Fibroblast of skin of right biceps (primary cell): ENCODE measurements at regions not wholly inside any gene's neighbourhood (a gene's known extent, or its start where the extent isn't known, plus 50 kb on each side); places are given as distances from the start of the nearest gene placed in this dataset.
"Not testable (repeated sequence)": the region's sequence is repeated elsewhere in the genome, so short reads cannot be mapped to it uniquely, and the experiment has no call there.

Source experiments
- DNase-seq: peaks from one replicate; pipeline ENCODE4 v3.0.0-alpha.2; 2013

- no peak for DNase-seq
Observed at GRCh38 chr3:80010021-80010571, 242.3 kb upstream of the ROBO1 start.

- no peak for DNase-seq
Observed at GRCh38 chr3:80007522-80007921, 239.7 kb upstream of the ROBO1 start.

- no peak for DNase-seq
Observed at GRCh38 chr3:80006315-80006714, 238.5 kb upstream of the ROBO1 start.

GRCh38 chr3:80000022-80000421 lies 232.2 kb upstream of the ROBO1 start:
- no peak for DNase-seq

DNA sequence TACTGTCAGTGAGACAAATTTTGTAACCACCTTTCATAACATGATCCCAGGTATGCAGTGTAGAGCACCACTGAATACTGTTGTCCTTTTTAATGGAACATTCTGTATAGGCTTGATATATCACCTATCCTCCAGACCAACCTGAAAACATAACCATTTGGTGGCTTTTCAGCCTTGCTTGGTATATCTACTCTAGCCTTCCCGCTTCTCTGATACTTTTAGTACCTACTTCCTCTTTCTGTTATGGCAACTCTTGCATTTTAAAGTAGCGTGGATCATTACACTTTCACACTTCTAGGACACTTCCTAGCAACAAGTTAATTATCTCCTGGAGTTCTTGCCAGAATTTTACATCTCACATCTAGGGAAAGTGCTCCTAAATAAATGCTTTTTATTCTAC lies 226.6 kb upstream of the ROBO1 start:
- DNase-seq, result no peak

DNA sequence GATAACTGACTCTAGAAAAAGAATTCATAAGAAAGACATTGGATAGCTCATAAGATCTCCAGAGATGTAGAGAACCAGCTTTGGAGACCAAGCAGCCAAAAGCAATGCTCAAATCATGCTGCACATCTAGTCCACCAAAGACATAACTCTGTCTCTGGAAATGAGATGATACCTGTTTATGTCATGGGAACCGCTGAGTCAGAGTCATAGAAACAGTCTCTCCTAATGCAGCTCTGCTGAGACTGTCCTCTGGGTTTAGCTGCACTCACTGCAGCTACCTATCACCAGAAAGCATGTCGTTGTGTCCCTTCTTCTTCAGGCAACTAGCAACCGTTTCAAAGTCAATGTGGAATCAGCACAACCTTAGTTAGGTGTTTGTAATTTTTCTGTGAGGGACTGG lies 218.5 kb upstream of the ROBO1 start:
- DNase-seq, result no peak

DNA sequence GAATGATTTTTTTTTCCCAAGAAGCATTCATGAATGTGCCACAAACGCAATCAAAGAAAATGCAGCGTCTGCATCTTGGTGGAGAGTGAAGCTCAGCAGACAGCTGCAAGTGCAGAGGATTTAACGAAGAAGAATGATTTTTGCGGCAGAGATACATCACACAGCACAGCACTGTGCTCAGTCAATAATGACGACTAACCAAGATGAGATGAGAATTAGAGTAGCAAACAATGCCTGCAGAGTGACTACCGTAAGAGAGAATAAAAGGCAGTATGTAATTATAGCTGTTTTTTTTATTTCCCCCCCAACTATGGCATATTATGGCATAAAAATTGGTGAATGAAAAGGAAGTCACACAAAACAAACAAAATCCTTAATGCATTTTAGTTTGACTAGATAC lies 218.0 kb upstream of the ROBO1 start:
- DNase-seq, result no peak

GRCh38 chr3:79983118-79983517 lies 215.3 kb upstream of the ROBO1 start:
- DNase-seq, result no peak

DNA sequence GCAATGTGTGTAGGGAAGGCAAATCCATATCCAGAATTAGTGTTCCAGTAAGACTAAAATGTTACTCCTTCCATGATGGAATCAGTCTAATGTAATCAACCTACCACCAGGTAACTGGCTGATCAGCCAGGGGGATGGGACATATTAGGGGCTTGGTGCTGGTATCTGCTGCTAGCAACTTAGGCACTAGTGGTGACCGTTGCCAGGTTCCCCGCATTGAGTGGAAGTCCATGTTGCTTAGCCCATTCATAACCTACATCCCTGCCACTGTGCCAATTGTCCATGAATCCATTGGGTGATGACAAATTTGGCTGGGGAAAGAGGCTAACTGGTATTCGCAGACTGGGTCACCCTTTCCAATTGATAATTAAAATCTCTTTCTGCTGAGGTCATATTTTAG lies 212.2 kb upstream of the ROBO1 start:
- no peak for DNase-seq

DNA sequence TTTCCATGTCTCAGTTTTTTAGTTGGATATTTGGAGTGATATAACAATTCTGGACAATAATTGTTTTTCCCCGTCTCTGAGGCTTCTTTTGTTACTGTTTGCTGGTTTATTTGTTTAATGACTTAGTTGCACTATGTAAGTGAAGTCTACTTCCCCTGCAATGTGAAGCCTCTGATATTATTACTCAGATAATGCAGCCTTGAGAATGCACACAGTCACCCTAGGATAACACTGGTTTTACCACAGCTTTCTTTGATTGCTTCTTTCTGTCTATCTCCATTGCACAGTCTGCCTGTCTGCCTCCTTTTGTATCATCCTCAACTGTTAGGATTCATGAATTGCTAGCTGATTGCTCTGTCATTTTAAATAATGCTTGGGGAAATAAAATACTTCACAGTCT lies 208.7 kb upstream of the ROBO1 start:
- peak; percentile 36 for DNase-seq

DNA sequence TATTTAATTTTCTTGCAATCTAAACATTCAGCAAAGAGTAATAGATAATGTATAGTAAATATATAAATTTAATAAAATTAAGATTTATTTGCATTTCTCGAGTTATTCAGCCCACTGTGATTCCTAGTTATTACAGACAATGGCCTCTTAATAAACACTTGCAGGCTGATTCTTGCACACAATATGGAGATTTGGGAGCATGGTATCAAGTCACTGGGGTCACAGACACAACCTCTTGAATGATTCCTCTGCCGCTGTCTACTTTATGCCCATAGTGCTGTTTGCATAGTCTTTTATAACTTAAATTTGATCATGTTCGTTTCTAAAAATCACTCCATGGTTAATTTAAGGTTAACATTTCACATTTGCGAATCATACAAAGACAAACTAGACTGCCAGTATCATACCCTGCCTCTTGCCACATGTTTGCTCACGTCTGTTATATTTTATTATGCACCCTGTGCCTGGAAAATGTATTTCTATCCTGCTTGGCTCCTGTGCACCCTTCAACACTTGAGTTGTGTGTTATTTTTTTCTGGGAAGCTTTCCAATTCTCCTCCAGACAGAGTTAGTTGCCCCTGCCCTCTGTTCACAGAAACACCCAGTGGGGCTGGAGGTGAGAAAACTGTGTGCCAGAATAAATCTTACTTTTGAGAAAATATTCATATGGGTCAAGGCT lies 206.3 kb upstream of the ROBO1 start:
- DNase-seq, result peak; percentile 40

- no peak for DNase-seq
Observed at GRCh38 chr3:79973482-79973881, 205.7 kb upstream of the ROBO1 start.

DNA sequence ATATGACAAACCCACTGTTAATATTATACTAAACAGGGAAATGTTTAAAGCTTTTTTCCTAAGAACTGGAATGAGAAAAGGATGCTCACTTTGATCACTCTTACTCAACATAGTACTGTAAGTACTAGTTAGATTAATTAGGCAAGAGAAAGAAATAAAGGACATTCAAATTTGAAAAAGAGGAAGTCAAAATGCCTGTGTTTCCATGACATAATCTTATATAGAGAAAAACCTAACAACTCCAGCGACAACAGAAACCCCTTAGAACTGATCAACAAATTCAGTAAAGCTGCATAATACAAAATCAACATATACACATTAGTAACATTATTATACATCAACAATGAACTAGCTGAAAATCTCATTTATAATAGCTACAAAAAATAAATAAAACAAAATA lies 200.6 kb upstream of the ROBO1 start:
- DNase-seq, result no peak

DNA sequence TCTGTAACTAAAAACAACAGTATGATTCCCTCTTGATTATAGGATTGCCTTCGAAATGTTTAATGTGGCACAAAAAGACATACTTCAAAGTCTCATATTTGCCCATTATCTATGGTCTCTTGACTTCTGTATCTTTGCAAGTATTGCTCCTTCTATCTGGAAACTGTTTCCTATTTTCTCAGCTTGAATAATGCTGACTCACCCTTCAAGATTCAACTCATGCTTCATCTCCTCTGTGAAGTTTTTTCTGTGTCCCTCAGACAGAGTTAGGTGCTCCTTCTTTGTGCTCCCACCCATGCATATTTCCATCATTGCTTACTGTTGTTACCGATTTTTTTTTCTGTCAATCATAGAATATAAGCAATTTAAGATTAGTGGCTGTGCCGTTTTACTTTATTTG lies 192.8 kb upstream of the ROBO1 start:
- no peak for DNase-seq

GRCh38 chr3:79957066-79957465 lies 189.3 kb upstream of the ROBO1 start:
- no peak for DNase-seq

DNA sequence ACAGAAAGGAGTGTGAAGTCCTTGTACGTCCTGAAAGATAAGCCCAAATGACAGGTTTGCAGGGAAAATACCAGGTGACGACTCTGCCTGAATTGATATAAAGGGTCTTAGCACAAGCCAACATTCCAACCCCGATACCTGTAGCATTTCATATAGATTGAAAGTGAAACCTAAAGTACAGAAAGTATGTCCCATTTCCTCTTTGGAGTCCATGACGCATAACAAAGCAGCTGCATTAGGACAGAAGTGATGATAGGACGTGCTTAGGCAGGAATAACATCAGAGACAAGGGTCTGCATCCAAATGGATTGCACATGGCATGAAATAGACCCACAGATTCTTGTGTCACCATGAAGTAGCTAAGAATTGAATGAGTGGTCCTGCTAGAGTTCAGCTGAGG lies 187.0 kb upstream of the ROBO1 start:
- DNase-seq, result peak; percentile 18

GRCh38 chr3:79953591-79954101 lies 185.8 kb upstream of the ROBO1 start:
- DNase-seq, result no peak

DNA sequence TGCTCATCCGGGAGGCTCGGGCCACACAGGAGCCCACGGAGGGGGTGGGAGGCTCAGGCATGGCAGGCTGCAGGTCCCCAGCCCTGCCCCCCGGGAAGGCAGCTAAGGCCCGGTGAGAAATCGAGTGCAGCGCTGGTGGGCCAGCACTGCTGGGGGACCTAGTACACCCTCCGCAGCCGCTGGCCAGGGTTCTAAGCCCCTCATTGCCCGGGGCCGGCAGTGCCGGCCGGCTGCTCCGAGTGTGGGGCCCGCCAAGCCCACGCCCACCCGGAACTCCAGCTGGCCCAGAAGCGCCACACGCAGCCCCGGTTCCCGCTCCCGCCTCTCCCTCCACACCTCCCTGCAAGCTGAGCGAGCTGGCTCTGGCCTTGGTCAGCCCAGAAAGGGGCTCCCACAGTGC lies 183.6 kb upstream of the ROBO1 start:
- not testable (repeated sequence) for DNase-seq

DNA sequence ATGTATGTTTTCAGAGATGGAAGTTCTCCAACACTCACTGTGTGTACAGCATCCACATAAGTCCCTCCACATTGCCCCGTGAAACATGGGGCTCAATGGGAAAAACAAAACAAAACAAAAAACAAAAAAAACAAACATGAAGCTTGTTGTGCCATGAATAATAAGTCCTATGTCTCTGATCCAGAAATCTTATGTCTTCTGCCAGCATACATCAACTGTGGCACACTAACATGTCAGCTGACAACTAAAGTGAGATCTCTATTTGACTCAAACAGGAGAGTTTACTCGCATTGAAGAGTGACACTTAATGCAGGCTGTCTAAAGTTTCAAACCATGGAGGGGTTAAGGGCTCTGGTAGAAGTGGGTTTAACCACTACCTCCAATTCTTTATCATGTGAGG lies 180.2 kb upstream of the ROBO1 start:
- no peak for DNase-seq

- DNase-seq, result no peak
Observed at GRCh38 chr3:79947469-79947868, 179.7 kb upstream of the ROBO1 start.

DNA sequence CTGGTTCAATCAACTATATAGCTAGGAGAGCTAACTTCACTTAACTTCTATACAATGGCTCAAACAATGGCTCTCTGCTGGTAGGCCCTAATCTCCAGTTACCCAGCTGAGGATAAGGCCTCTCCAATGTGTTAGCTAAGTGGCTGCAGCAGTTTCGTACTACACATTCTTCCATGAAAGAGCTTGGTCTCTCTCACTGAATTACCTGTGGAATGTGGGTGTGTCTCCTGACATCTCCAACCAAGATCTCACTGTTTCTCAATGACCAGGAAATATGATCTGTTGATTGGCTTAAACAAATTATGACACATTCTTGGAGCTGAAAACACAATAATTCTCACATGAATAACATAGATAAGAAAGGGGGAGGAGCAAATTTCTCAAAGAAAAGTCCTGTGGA lies 169.8 kb upstream of the ROBO1 start:
- DNase-seq, result peak; percentile 4

GRCh38 chr3:79930196-79930595 lies 162.4 kb upstream of the ROBO1 start:
- DNase-seq, result no peak

DNA sequence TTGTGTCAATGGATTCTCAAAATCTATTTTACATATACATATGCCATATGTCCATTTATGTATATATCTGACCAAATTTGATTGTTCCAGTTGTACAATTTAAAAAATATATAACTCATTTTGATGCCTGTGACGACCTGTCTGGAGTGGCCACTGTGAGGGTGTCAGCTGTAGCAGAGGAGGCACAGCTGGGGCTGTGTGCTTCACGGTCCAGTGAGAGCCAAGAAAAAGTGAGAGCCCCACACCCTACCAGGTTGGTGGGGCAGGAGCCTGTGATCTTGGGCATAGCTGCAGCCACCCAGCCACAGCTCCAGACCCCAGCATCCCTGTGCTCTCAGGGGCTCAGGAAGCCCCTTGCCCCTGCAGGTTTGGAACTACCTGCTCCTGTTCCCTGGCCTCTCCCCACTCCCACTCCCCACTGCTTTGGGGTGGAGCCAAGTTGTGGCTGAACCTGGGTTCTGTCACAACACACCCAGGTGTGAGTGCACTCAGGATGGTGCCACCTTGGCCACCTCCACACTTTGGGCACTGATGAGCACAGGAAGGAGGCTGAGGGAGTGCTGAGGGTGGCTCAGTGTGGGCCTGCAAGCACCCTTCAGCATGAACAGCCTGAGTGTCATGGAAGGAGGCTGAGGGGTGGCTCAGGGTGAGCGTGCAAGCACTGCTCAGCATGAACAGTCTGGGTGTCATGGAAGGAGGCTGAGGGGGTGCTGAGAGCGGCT lies 161.1 kb upstream of the ROBO1 start:
- DNase-seq, result no peak

- DNase-seq, result no peak
Observed at GRCh38 chr3:79926522-79926921, 158.7 kb upstream of the ROBO1 start.
